Keratinocyte (primary cell): ENCODE measurements at regions not wholly inside any gene's neighbourhood (a gene's known extent, or its start where the extent isn't known, plus 50 kb on each side); places are given as distances from the start of the nearest gene placed in this dataset.

Source experiments
- DNase-seq: peaks from one replicate; pipeline ENCODE4 v3.0.0-alpha.2; 2011; ENCODE audit warnings: low read depth, missing footprints, low spot score
- FAIRE-seq: peaks from 2 replicates; lab custom pipeline; 2011; peaks lifted over from hg19 to GRCh38; lab: Jason Lieb, UNC
- H2AFZ ChIP-seq: 2 replicates; pipeline ENCODE4 v1.6.0; 2012; ENCODE audit warnings: low read length, control low read depth, inconsistent platforms; ENCODE audit not compliant: control insufficient read depth
- H3K27ac ChIP-seq: 2 replicates; pipeline ENCODE4 v1.5.1; 2011; ENCODE audit warnings: low read length; ENCODE audit not compliant: control insufficient read depth, insufficient read depth
- H3K27me3 ChIP-seq: 3 replicates; pipeline ENCODE4 v1.6.0; 2011; ENCODE audit warnings: low read length; ENCODE audit not compliant: control insufficient read depth, insufficient read depth; ENCODE audit errors: extremely low read depth
- H3K36me3 ChIP-seq, 2 experiments: 2 replicates in 1 of 2; 3 replicates in 1 of 2; pipeline ENCODE4 v1.5.1; 2011; ENCODE audit warnings: low read length in 2 of 2, mild to moderate bottlenecking in 1 of 2; ENCODE audit not compliant: control insufficient read depth in 2 of 2, insufficient read depth in 2 of 2; ENCODE audit errors: extremely low read depth in 1 of 2
- H3K4me1 ChIP-seq: 3 replicates; pipeline ENCODE4 v1.5.1; 2011; ENCODE audit warnings: low read length; ENCODE audit not compliant: control insufficient read depth, insufficient read depth; ENCODE audit errors: extremely low read depth
- H3K4me2 ChIP-seq: 3 replicates; pipeline ENCODE4 v1.6.0; 2011; ENCODE audit warnings: low read depth, low read length; ENCODE audit not compliant: control insufficient read depth, insufficient read depth; ENCODE audit errors: extremely low read depth
- H3K4me3 ChIP-seq, 3 experiments: fragments of 200-600 bp in 1 of 3; sonication (generic) in 1 of 3; 2 replicates in 2 of 3; 3 replicates in 1 of 3; pipeline ENCODE4 v1.5.1; 2011 to 2016; ENCODE audit warnings: low read length in 3 of 3, mild to moderate bottlenecking in 3 of 3, control low read depth in 2 of 3, inconsistent platforms in 1 of 3, low read depth in 1 of 3, mixed read lengths in 1 of 3, mixed run types in 1 of 3, moderate library complexity in 1 of 3; ENCODE audit not compliant: control insufficient read depth in 2 of 3, insufficient read depth in 2 of 3; ENCODE audit errors: extremely low read depth in 1 of 3
- H3K79me2 ChIP-seq: 2 replicates; pipeline ENCODE4 v1.6.0; 2012; ENCODE audit warnings: low read length; ENCODE audit not compliant: control insufficient read depth, insufficient read depth
- H3K9ac ChIP-seq: 3 replicates; pipeline ENCODE4 v1.6.0; 2011; ENCODE audit warnings: low read length; ENCODE audit not compliant: control insufficient read depth, insufficient read depth; ENCODE audit errors: extremely low read depth
- H3K9me1 ChIP-seq: 3 replicates; pipeline ENCODE4 v1.6.0; 2011; ENCODE audit warnings: low read length; ENCODE audit not compliant: control insufficient read depth, insufficient read depth; ENCODE audit errors: extremely low read depth
- H3K9me3 ChIP-seq: 2 replicates; pipeline ENCODE4 v1.5.1; 2012; ENCODE audit warnings: low read depth, low read length; ENCODE audit not compliant: control insufficient read depth
- H4K20me1 ChIP-seq: 3 replicates; pipeline ENCODE4 v1.6.0; 2011; ENCODE audit warnings: low read length; ENCODE audit not compliant: control insufficient read depth, insufficient read depth; ENCODE audit errors: extremely low read depth
- CTCF ChIP-seq, 3 experiments: IDR thresholded peaks in 1 of 3; conservative IDR thresholded peaks in 1 of 3; optimal IDR thresholded peaks in 1 of 3; 2 replicates in 2 of 3; 3 replicates in 1 of 3; pipeline versions ENCODE3 to v1.5.1; 2011; ENCODE audit warnings: low read length in 3 of 3, mild to moderate bottlenecking in 3 of 3, moderate library complexity in 2 of 3, control low read depth in 1 of 3, inconsistent platforms in 1 of 3; ENCODE audit not compliant: insufficient read depth in 2 of 3; ENCODE audit errors: extremely low read depth in 1 of 3
- EZH2 ChIP-seq: IDR thresholded peaks from one replicate; pipeline ENCODE4 v1.6.1; 2012; ENCODE audit warnings: inconsistent platforms, mild to moderate bottlenecking, low read length, moderate library complexity
- dilution Hi-C: fragments of 300-500 bp; cut with MboI; formaldehyde crosslinking; loops from one replicate; pipeline ENCODE4 v1.7.0; 2020; ENCODE audit warnings: low sequenced_read_pairs; ENCODE audit not compliant: extremely low pct_ligation_motif_present

DNA sequence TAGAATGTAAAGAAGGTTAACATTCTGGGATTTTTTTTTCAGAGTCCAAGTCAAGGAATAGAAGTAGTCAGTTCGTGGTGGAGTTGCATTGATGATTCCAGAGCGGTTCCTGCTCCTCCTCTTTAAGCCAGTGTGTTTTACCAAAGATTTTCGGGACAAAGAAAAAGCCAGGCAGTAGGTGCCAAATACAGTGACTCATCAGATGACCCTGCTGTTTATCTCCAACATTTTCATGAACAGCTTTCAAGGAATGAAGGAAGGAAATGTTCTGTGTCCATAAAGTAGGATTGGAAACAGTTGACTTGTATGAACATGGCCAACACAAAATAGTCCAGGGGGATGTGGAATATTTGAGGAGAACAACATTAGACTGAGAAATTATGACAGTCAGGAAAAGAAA is 142.4 kb upstream of the TMC3 start:
- DNase-seq: no peak
- no peaks in the 10 kb centered on the region for H3K9me3 ChIP-seq
- dilution Hi-C loops: no loop called here

GRCh38 chr15:81516012-81516411 is 142.0 kb upstream of the TMC3 start:
- Histone ChIP-seq H4K20me1 (no peaks in the 10 kb centered on the region), H3K4me3 (no peak overlapping the region), H3K9me3 (no peaks in the 10 kb centered on the region), H2AFZ (no peak overlapping the region), H3K27ac (no peak overlapping the region), H3K36me3 (no peaks in the 10 kb centered on the region), H3K27me3 (no peaks in the 10 kb centered on the region), H3K9ac (no peak overlapping the region), H3K79me2 (no peaks in the 10 kb centered on the region), H3K4me2 (peak overlapping the region; percentile 59), H3K4me1 (peaks cover 11% of the 10 kb centered on the region), H3K9me1 (no peaks in the 10 kb centered on the region)
- DNase-seq: no peak
- FAIRE-seq: no peak
- dilution Hi-C loops: no loop called here
- TF ChIP-seq EZH2: no peak
- no peak for TF ChIP-seq CTCF (optimal IDR thresholded peaks at IDR 0.05 in 1 of 3, IDR thresholded peaks at IDR 0.05 in 1 of 3, conservative IDR thresholded peaks at IDR 0.05 in 1 of 3; ENCODE audit: extremely low read depth in 1 of 3, insufficient read depth in 2 of 3, low read length in 3 of 3)

More for the DNA sequence above, 142.4 kb upstream of the TMC3 start:
- peak; percentile 69 for FAIRE-seq
- peaks cover 9% of the 10 kb centered on the region for H3K4me1 ChIP-seq
- H3K27ac ChIP-seq: no peak overlapping the region
- no peak overlapping the region for H3K9ac ChIP-seq
- H3K27me3 ChIP-seq: no peaks in the 10 kb centered on the region
- H3K4me3 ChIP-seq: no peak overlapping the region
- peak overlapping the region; percentile 59 for H3K4me2 ChIP-seq
- H4K20me1 ChIP-seq: no peaks in the 10 kb centered on the region
- H3K36me3 ChIP-seq: no peaks in the 10 kb centered on the region
- H3K9me1 ChIP-seq: no peaks in the 10 kb centered on the region
- no peaks in the 10 kb centered on the region for H3K79me2 ChIP-seq
- no peak for TF ChIP-seq EZH2
- TF ChIP-seq CTCF (optimal IDR thresholded peaks at IDR 0.05 in 1 of 3, IDR thresholded peaks at IDR 0.05 in 1 of 3, conservative IDR thresholded peaks at IDR 0.05 in 1 of 3; ENCODE audit: extremely low read depth in 1 of 3, insufficient read depth in 2 of 3, low read length in 3 of 3): no peak
- no peak overlapping the region for H2AFZ ChIP-seq
